IMR-90 (cell line): ENCODE measurements at regions not wholly inside any gene's neighbourhood (a gene's known extent, or its start where the extent isn't known, plus 50 kb on each side); places are given as distances from the start of the nearest gene placed in this dataset.
"Not testable (repeated sequence)": the region's sequence is repeated elsewhere in the genome, so short reads cannot be mapped to it uniquely, and the experiment has no call there.

Source experiments
- ATAC-seq: fragments of 200-7000 bp; cut with Tn5 transposase; 2 replicates; pipeline ENCODE4 v1.9.1; 2020; ENCODE audit warnings: low read depth, mild to moderate bottlenecking, moderate library complexity
- BruUV-seq: library from RNA; stranded (reverse); fragments of 400-500 nt; replicated peaks from 2 replicates; lab custom pipeline; 2021; lab: Mats Ljungman, UMichigan
- CTCF ChIA-PET: fragments of 300-600 bp; formaldehyde crosslinking; extraction: SDS; loops from one replicate; lab custom pipeline; 2021; ENCODE audit warnings: antibody characterized with exemption; lab: Yijun Ruan, JAX
- POLR2A ChIA-PET: fragments of 300-600 bp; sonication (Branson Sonifier 250); formaldehyde crosslinking; loops from one replicate; lab custom pipeline; 2022; ENCODE audit warnings: antibody characterized with exemption; ENCODE audit not compliant: unreplicated experiment; lab: Charles Lee
- DNase-seq: peaks from one replicate; pipeline ENCODE4 v3.0.0; 2013
- H2AFZ ChIP-seq: replicated peaks from 2 replicates; pipeline ENCODE3; 2013; ENCODE audit warnings: low read length, mild to moderate bottlenecking; ENCODE audit not compliant: poor library complexity
- H2AK5ac ChIP-seq: 2 replicates; pipeline ENCODE4 v1.6.1; 2013; ENCODE audit warnings: low read depth, low read length, inconsistent platforms
- H2AK9ac ChIP-seq: replicated peaks from 2 replicates; pipeline ENCODE3; 2013; ENCODE audit warnings: mild to moderate bottlenecking, low read depth, low read length, moderate library complexity; ENCODE audit not compliant: poor library complexity
- H2BK120ac ChIP-seq: 2 replicates; pipeline ENCODE4 v1.6.1; 2013; ENCODE audit warnings: low read depth, low read length, inconsistent platforms
- H2BK15ac ChIP-seq: 3 replicates; pipeline ENCODE4 v1.6.1; 2013; ENCODE audit warnings: low read depth, low read length, inconsistent platforms
- H2BK20ac ChIP-seq: 2 replicates; pipeline ENCODE4 v1.6.1; 2013; ENCODE audit warnings: low read depth, mild to moderate bottlenecking, inconsistent platforms, low read length, moderate library complexity
- H2BK5ac ChIP-seq: 2 replicates; pipeline ENCODE4 v1.6.1; 2013; ENCODE audit warnings: mild to moderate bottlenecking, low read depth, low read length, inconsistent platforms; ENCODE audit not compliant: poor library complexity, severe bottlenecking
- H3K14ac ChIP-seq: replicated peaks from 2 replicates; pipeline ENCODE4 v1.6.1; 2013; ENCODE audit warnings: low read depth, low read length, inconsistent platforms
- H3K18ac ChIP-seq: 2 replicates; pipeline ENCODE4 v1.6.1; 2013; ENCODE audit warnings: low read depth, low read length, control low read depth
- H3K23ac ChIP-seq: 2 replicates; pipeline ENCODE4 v1.6.1; 2013; ENCODE audit warnings: low read depth, low read length, inconsistent platforms
- H3K27ac ChIP-seq: 2 replicates; pipeline ENCODE4 v1.5.1; 2013; ENCODE audit warnings: mild to moderate bottlenecking, control low read depth, low read length; ENCODE audit not compliant: insufficient read depth
- H3K27me3 ChIP-seq: 2 replicates; pipeline ENCODE4 v1.6.1; 2013; ENCODE audit warnings: low read length; ENCODE audit not compliant: control insufficient read depth, insufficient read depth
- H3K36me3 ChIP-seq: 2 replicates; pipeline ENCODE4 v1.6.1; 2013; ENCODE audit warnings: low read length, mixed read lengths; ENCODE audit not compliant: control insufficient read depth, insufficient read depth
- H3K4ac ChIP-seq: 2 replicates; pipeline ENCODE4 v1.6.1; 2013; ENCODE audit warnings: low read depth, low read length, inconsistent platforms
- H3K4me1 ChIP-seq: 2 replicates; pipeline ENCODE4 v1.6.1; 2013; ENCODE audit warnings: low read length, mixed read lengths; ENCODE audit not compliant: control insufficient read depth, insufficient read depth
- H3K4me2 ChIP-seq: 2 replicates; pipeline ENCODE4 v1.6.1; 2013; ENCODE audit warnings: low read depth, mild to moderate bottlenecking, control low read depth, low read length, moderate library complexity
- H3K4me3 ChIP-seq: 2 replicates; pipeline ENCODE4 v1.5.1; 2013; ENCODE audit warnings: low read depth, mild to moderate bottlenecking, control low read depth, low read length, moderate library complexity; ENCODE audit not compliant: insufficient read depth
- H3K56ac ChIP-seq: 2 replicates; pipeline ENCODE4 v1.6.1; 2013; ENCODE audit warnings: low read length, inconsistent platforms; ENCODE audit not compliant: insufficient read depth; ENCODE audit errors: extremely low read depth
- H3K79me1 ChIP-seq, 2 experiments: 2 replicates each; pipeline ENCODE4 v1.6.1; 2013; ENCODE audit warnings: low read length in 2 of 2, inconsistent platforms in 1 of 2, low read depth in 1 of 2
- H3K9ac ChIP-seq: 2 replicates; pipeline ENCODE4 v1.6.1; 2013; ENCODE audit warnings: low read depth, low read length, control low read depth
- H3K9me1 ChIP-seq: 2 replicates; pipeline ENCODE4 v1.6.1; 2013; ENCODE audit warnings: low read length, inconsistent platforms; ENCODE audit not compliant: insufficient read depth
- H3K9me3 ChIP-seq: 2 replicates; pipeline ENCODE4 v1.6.1; 2013; ENCODE audit warnings: low read length; ENCODE audit not compliant: control insufficient read depth, insufficient read depth
- H4K20me1 ChIP-seq: 2 replicates; pipeline ENCODE4 v1.6.1; 2013; ENCODE audit warnings: low read length, inconsistent platforms; ENCODE audit not compliant: insufficient read depth
- H4K5ac ChIP-seq: 2 replicates; pipeline ENCODE4 v1.6.1; 2013; ENCODE audit warnings: mild to moderate bottlenecking, low read depth, low read length, control low read depth
- H4K8ac ChIP-seq, 2 experiments: 2 replicates each; pipeline ENCODE4 v1.6.1; 2013; ENCODE audit warnings: low read depth in 2 of 2, low read length in 2 of 2, control low read depth in 1 of 2, inconsistent platforms in 1 of 2
- H4K91ac ChIP-seq: 2 replicates; pipeline ENCODE4 v1.6.1; 2013; ENCODE audit warnings: low read depth, low read length, inconsistent platforms; ENCODE audit not compliant: insufficient read depth
- WGBS, 2 experiments: methylation state at CpG; one replicate each; pipeline versions ENCODE4 v1.1.5 to v1.1.7; 2013; ENCODE audit warnings: missing lambda C conversion rate in 2 of 2; ENCODE audit not compliant: insufficient read length in 1 of 2; ENCODE audit errors: extremely low coverage in 2 of 2; 5-methylcytosine and 5-hydroxymethylcytosine counted together
- dilution Hi-C: fragments of 300-500 bp; cut with HindIII; formaldehyde crosslinking; loops from one replicate; pipeline ENCODE4 v1.14.3; 2018; ENCODE audit warnings: low sequenced_read_pairs; ENCODE audit not compliant: unreplicated experiment
- in situ Hi-C: fragments of 300-500 bp; cut with MboI; formaldehyde crosslinking; loops from 3 replicates; pipeline ENCODE4 v1.14.3; 2019; ENCODE audit warnings: low sequenced_read_pairs, inconsistent platforms, mixed read lengths
- intact Hi-C: fragments of 100-400 bp; cut with micrococcal nuclease; formaldehyde crosslinking; loops from 2 replicates; pipeline ENCODE4 v1.10.0; 2022

GRCh38 chr11:4251085-4251484 is 117.1 kb downstream of the OR52B4 start:
- POLR2A ChIA-PET, H2BK15ac ChIP-seq, H3K36me3 ChIP-seq, H2BK20ac ChIP-seq, H3K18ac ChIP-seq, H3K4me2 ChIP-seq, H2AK9ac ChIP-seq, H3K27me3 ChIP-seq, H3K9ac ChIP-seq, H4K5ac ChIP-seq, H3K9me1 ChIP-seq, intact Hi-C loops, H3K14ac ChIP-seq, BruUV-seq, H3K79me1 ChIP-seq, H2BK120ac ChIP-seq, ATAC-seq, in situ Hi-C loops, H3K4me1 ChIP-seq, H2AFZ ChIP-seq, H2BK5ac ChIP-seq, CTCF ChIA-PET, dilution Hi-C loops, H4K20me1 ChIP-seq, H3K27ac ChIP-seq, H3K56ac ChIP-seq, H4K91ac ChIP-seq, H4K8ac ChIP-seq, H3K4ac ChIP-seq, H3K23ac ChIP-seq, H3K4me3 ChIP-seq, H3K9me3 ChIP-seq, H2AK5ac ChIP-seq, DNase-seq: not testable (repeated sequence)
- WGBS, 2 experiments, result 0% methylated on average over 1 of the region's 3 CpGs; no CpG with 5 or more reads in 1 of the 2 experiments

GRCh38 chr11:4249475-4249874 is 118.7 kb downstream of the OR52B4 start:
- H2BK15ac ChIP-seq, H2BK120ac ChIP-seq, H2AK5ac ChIP-seq, dilution Hi-C loops, H3K9me3 ChIP-seq, POLR2A ChIA-PET, H3K18ac ChIP-seq, H3K4me1 ChIP-seq, H2AK9ac ChIP-seq, H3K56ac ChIP-seq, H2BK5ac ChIP-seq, H4K5ac ChIP-seq, intact Hi-C loops, H3K23ac ChIP-seq, H3K4me2 ChIP-seq, H4K8ac ChIP-seq, BruUV-seq, DNase-seq, H3K9me1 ChIP-seq, H4K20me1 ChIP-seq, ATAC-seq, CTCF ChIA-PET, H3K14ac ChIP-seq, H3K27me3 ChIP-seq, H3K27ac ChIP-seq, H3K9ac ChIP-seq, H2BK20ac ChIP-seq, H3K79me1 ChIP-seq, H3K36me3 ChIP-seq, H4K91ac ChIP-seq, H3K4ac ChIP-seq, H2AFZ ChIP-seq, H3K4me3 ChIP-seq, in situ Hi-C loops: not testable (repeated sequence)
- no CpG with 5 or more reads among the region's 2 CpGs for WGBS, 2 experiments
